ENCODE measurements at regions not wholly inside any gene's neighbourhood (a gene's known extent, or its start where the extent isn't known, plus 50 kb on each side); places are given as distances from the start of the nearest gene placed in this dataset.
"Not testable (repeated sequence)": the region's sequence is repeated elsewhere in the genome, so short reads cannot be mapped to it uniquely, and the experiment has no call there.

GRCh38 chr16:52680993-52681392 lies 134.1 kb upstream of the TOX3 start:
- no peak overlapping the region for H3K4me3 ChIP-seq (ENCODE audit: low read depth, low read length)
- DNase-seq (ENCODE audit: low read depth, low spot score), result no peak
- in situ Hi-C loops (cut with HindIII; ENCODE audit: low sequenced_read_pairs), result no loop called here
- TF ChIP-seq CTCF (IDR thresholded peaks at IDR 0.05; ENCODE audit: low read depth, low read length), result no peak

- TF ChIP-seq CTCF (IDR thresholded peaks at IDR 0.05; ENCODE audit: low read depth, low read length), result no peak
- H3K4me3 ChIP-seq (ENCODE audit: low read depth, low read length), result no peak overlapping the region
- in situ Hi-C loops (cut with HindIII; ENCODE audit: low sequenced_read_pairs), result no loop called here
- no peak for DNase-seq (ENCODE audit: low read depth, low spot score)
Observed at GRCh38 chr16:52677501-52677900, 130.6 kb upstream of the TOX3 start.

- no peak overlapping the region for H3K4me3 ChIP-seq (ENCODE audit: low read depth, low read length)
- TF ChIP-seq CTCF (IDR thresholded peaks at IDR 0.05; ENCODE audit: low read depth, low read length), result no peak
- no peak for DNase-seq (ENCODE audit: low read depth, low spot score)
- in situ Hi-C loops (cut with HindIII; ENCODE audit: low sequenced_read_pairs), result no loop called here
Observed at GRCh38 chr16:52676959-52677358, 130.0 kb upstream of the TOX3 start.

DNA sequence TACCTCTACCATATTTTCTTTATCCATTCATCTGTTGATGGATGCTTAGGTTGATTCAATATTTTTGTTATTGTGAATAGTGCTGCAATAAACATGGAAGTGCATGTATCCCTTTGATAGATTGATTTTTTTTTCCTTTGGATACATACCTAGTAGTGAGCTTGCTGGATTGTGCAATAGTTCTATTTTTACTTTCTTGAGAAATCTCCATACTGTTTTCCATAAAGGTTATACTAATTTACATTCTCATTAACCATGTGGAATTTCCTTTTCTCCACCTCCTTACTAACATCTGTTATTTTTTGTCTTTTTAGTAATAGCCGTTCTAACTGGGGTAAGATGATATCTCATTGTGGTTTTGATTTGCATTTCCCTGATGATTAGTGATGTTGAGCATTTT lies 124.6 kb upstream of the TOX3 start:
- in situ Hi-C loops (cut with HindIII; ENCODE audit: low sequenced_read_pairs), result no loop called here
- TF ChIP-seq CTCF (IDR thresholded peaks at IDR 0.05; ENCODE audit: low read depth, low read length), result no peak
- DNase-seq (ENCODE audit: low read depth, low spot score), result no peak
- no peak overlapping the region for H3K4me3 ChIP-seq (ENCODE audit: low read depth, low read length)

GRCh38 chr16:52657924-52658323 lies 111.0 kb upstream of the TOX3 start:
- in situ Hi-C loops (cut with HindIII; ENCODE audit: low sequenced_read_pairs), result no loop called here
- TF ChIP-seq CTCF (IDR thresholded peaks at IDR 0.05; ENCODE audit: low read depth, low read length), result no peak
- no peak overlapping the region for H3K4me3 ChIP-seq (ENCODE audit: low read depth, low read length)
- DNase-seq (ENCODE audit: low read depth, low spot score), result no peak

- DNase-seq (ENCODE audit: low read depth, low spot score); in situ Hi-C loops (cut with HindIII; ENCODE audit: low sequenced_read_pairs): not testable (repeated sequence)
Observed at GRCh38 chr16:52655916-52656315, 109.0 kb upstream of the TOX3 start.

GRCh38 chr16:52655156-52655555 lies 108.2 kb upstream of the TOX3 start:
- DNase-seq (ENCODE audit: low read depth, low spot score); H3K4me3 ChIP-seq (ENCODE audit: low read depth, low read length); in situ Hi-C loops (cut with HindIII; ENCODE audit: low sequenced_read_pairs): not testable (repeated sequence)

More at GRCh38 chr16:52655916-52656315, 109.0 kb upstream of the TOX3 start:
- H3K4me3 ChIP-seq (ENCODE audit: low read depth, low read length), result not testable (repeated sequence)

DNA sequence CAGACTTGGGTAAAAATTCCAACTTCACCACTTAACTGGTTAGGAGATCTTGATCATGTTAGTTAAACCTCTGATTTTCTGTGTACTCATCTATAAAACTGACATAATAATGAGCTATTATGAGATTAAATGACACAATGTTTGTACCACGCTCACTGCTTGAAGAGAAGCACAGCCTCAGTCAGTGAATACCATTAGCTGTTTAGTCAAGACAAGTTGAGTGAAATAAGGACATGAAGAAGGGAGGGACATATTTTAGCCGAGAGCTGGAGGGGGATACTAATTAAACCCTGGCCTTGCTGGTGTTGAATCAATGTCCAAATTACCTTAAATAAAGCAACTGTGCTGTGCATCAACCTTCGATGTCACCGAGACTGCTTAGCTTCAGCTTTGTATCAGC lies 105.1 kb upstream of the TOX3 start:
- TF ChIP-seq CTCF (IDR thresholded peaks at IDR 0.05; ENCODE audit: low read depth, low read length), result no peak
- in situ Hi-C loops (cut with HindIII; ENCODE audit: low sequenced_read_pairs), result no loop called here
- H3K4me3 ChIP-seq (ENCODE audit: low read depth, low read length), result no peak overlapping the region
- no peak for DNase-seq (ENCODE audit: low read depth, low spot score)

Data from astrocyte of the spinal cord (primary cell).